Stimulated activated naive B cell treated with anti-CD40 and anti-IgM and Interleukin-4, amounts not matched to agents 10 μg/mL and 1 μg/mL and 100 μg/mL, for 72 hours (primary cell): ENCODE measurements at regions not wholly inside any gene's neighbourhood (a gene's known extent, or its start where the extent isn't known, plus 50 kb on each side); places are given as distances from the start of the nearest gene placed in this dataset.

Experiments used
- ATAC-seq, 2 donors: fragments of 150-1000 bp; cut with Tn5 transposase; replicated peaks; 2 replicates each; pipeline ENCODE4 v1.10.0; 2021; ENCODE audit warnings: moderate library complexity in 1 of 2
- DNase-seq: peaks from one replicate; pipeline ENCODE4 v3.0.0; 2021
- H3K27ac Mint-ChIP-seq: one replicate; pipeline ENCODE4 v1.8.0; 2022; ENCODE audit warnings: mild to moderate bottlenecking, mixed read lengths
- H3K27me3 Mint-ChIP-seq, 2 donors: one replicate each; pipeline ENCODE4 v1.8.0; 2022; ENCODE audit warnings: mixed read lengths in 2 of 2
- H3K36me3 Mint-ChIP-seq, 2 donors: one replicate each; pipeline ENCODE4 v1.8.0; 2022; ENCODE audit warnings: mixed read lengths in 2 of 2, mild to moderate bottlenecking in 1 of 2
- H3K4me1 Mint-ChIP-seq, 2 donors: one replicate each; pipeline ENCODE4 v1.8.0; 2022; ENCODE audit warnings: mixed read lengths in 2 of 2, mild to moderate bottlenecking in 1 of 2
- H3K4me3 Mint-ChIP-seq, 2 donors: one replicate each; pipeline ENCODE4 v1.8.0; 2022; ENCODE audit warnings: mild to moderate bottlenecking in 2 of 2, mixed read lengths in 2 of 2, moderate library complexity in 1 of 2
- H3K9me3 Mint-ChIP-seq, 2 donors: one replicate each; pipeline ENCODE4 v1.8.0; 2022; ENCODE audit warnings: mixed read lengths in 2 of 2, mild to moderate bottlenecking in 1 of 2

- DNase-seq = no peak
- H3K4me3 Mint-ChIP-seq = no peak overlapping the region
- H3K9me3 Mint-ChIP-seq = peaks cover 0 to 2% of the 10 kb centered on the region in 2 donors
- H3K27me3 Mint-ChIP-seq = peaks cover 0 to under 1% of the 10 kb centered on the region in 2 donors
- no peaks in the 10 kb centered on the region for H3K4me1 Mint-ChIP-seq
- no peak for ATAC-seq
- no peak overlapping the region for H3K27ac Mint-ChIP-seq
- no peaks in the 10 kb centered on the region for H3K36me3 Mint-ChIP-seq
Measured at GRCh38 chr2:128779301-128780095, 460.8 kb upstream of the HS6ST1 start.

GRCh38 chr2:128780434-128781080 is 461.9 kb upstream of the HS6ST1 start:
- Mint-ChIP-seq H3K27me3 (peaks cover 0 to 3% of the 10 kb centered on the region in 2 donors), H3K27ac (no peak overlapping the region), H3K36me3 (no peaks in the 10 kb centered on the region), H3K9me3 (peaks cover 0 to 2% of the 10 kb centered on the region in 2 donors), H3K4me3 (no peak overlapping the region), H3K4me1 (no peaks in the 10 kb centered on the region)
- no peak for DNase-seq
- ATAC-seq = no peak

GRCh38 chr2:128781166-128781565 is 462.5 kb upstream of the HS6ST1 start:
- Mint-ChIP-seq H3K4me3 (no peak overlapping the region), H3K36me3 (no peaks in the 10 kb centered on the region), H3K9me3 (peaks cover 0 to 2% of the 10 kb centered on the region in 2 donors), H3K27me3 (peaks cover 0 to 3% of the 10 kb centered on the region in 2 donors), H3K4me1 (no peaks in the 10 kb centered on the region), H3K27ac (no peak overlapping the region)
- DNase-seq = no peak
- no peak for ATAC-seq

- no peak overlapping the region for H3K4me3 Mint-ChIP-seq
- H3K9me3 Mint-ChIP-seq = peaks cover 0 to 2% of the 10 kb centered on the region in 2 donors
- DNase-seq (no peak), ATAC-seq (no peak)
- H3K4me1 Mint-ChIP-seq = no peaks in the 10 kb centered on the region
- no peak overlapping the region for H3K27ac Mint-ChIP-seq
- H3K27me3 Mint-ChIP-seq = peaks cover 0 to 3% of the 10 kb centered on the region in 2 donors
- no peaks in the 10 kb centered on the region for H3K36me3 Mint-ChIP-seq
Measured at GRCh38 chr2:128781585-128782385, 463.1 kb upstream of the HS6ST1 start.

GRCh38 chr2:128782411-128783192 is 463.9 kb upstream of the HS6ST1 start:
- DNase-seq (no peak), ATAC-seq (no peak)
- Mint-ChIP-seq H3K27me3 (peaks cover 3 to 6% of the 10 kb centered on the region in 2 donors), H3K36me3 (no peaks in the 10 kb centered on the region), H3K4me3 (no peak overlapping the region), H3K9me3 (peaks cover 0 to 2% of the 10 kb centered on the region in 2 donors), H3K27ac (no peak overlapping the region), H3K4me1 (no peaks in the 10 kb centered on the region)

- H3K27ac Mint-ChIP-seq = no peak overlapping the region
- H3K4me1 Mint-ChIP-seq = no peaks in the 10 kb centered on the region
- H3K9me3 Mint-ChIP-seq = peaks cover 1 to 2% of the 10 kb centered on the region in 2 donors
- DNase-seq (no peak), ATAC-seq (no peak)
- no peak overlapping the region for H3K4me3 Mint-ChIP-seq
- H3K27me3 Mint-ChIP-seq = peaks cover 3 to 7% of the 10 kb centered on the region in 2 donors
- no peaks in the 10 kb centered on the region for H3K36me3 Mint-ChIP-seq
Measured at GRCh38 chr2:128783193-128783671, 464.6 kb upstream of the HS6ST1 start.

- Mint-ChIP-seq H3K27me3 (peaks cover 3 to 7% of the 10 kb centered on the region in 2 donors), H3K4me3 (no peak overlapping the region), H3K27ac (no peak overlapping the region), H3K4me1 (no peaks in the 10 kb centered on the region), H3K9me3 (peaks cover 7 to 9% of the 10 kb centered on the region in 2 donors), H3K36me3 (no peaks in the 10 kb centered on the region)
- ATAC-seq (no peak), DNase-seq (no peak)
Measured at GRCh38 chr2:128783896-128784295, 465.2 kb upstream of the HS6ST1 start.

GRCh38 chr2:128784626-128785306 is 466.1 kb upstream of the HS6ST1 start:
- H3K4me1 Mint-ChIP-seq = no peaks in the 10 kb centered on the region
- DNase-seq (no peak), ATAC-seq (no peak)
- no peak overlapping the region for H3K27ac Mint-ChIP-seq
- peaks cover 3 to 7% of the 10 kb centered on the region in 2 donors for H3K27me3 Mint-ChIP-seq
- no peak overlapping the region for H3K4me3 Mint-ChIP-seq
- no peaks in the 10 kb centered on the region for H3K36me3 Mint-ChIP-seq
- H3K9me3 Mint-ChIP-seq = peaks cover 7 to 8% of the 10 kb centered on the region in 2 donors

GRCh38 chr2:128786316-128786715 is 467.6 kb upstream of the HS6ST1 start:
- ATAC-seq (no peak), DNase-seq (no peak)
- Mint-ChIP-seq H3K36me3 (no peaks in the 10 kb centered on the region), H3K4me1 (no peaks in the 10 kb centered on the region), H3K27me3 (peaks cover 3 to 7% of the 10 kb centered on the region in 2 donors), H3K4me3 (no peak overlapping the region), H3K27ac (no peak overlapping the region), H3K9me3 (peaks cover 7 to 8% of the 10 kb centered on the region in 2 donors)

- DNase-seq (no peak), ATAC-seq (no peak)
- H3K36me3 Mint-ChIP-seq = no peaks in the 10 kb centered on the region
- no peaks in the 10 kb centered on the region for H3K4me1 Mint-ChIP-seq
- no peak overlapping the region for H3K4me3 Mint-ChIP-seq
- peaks cover 3 to 7% of the 10 kb centered on the region in 2 donors for H3K27me3 Mint-ChIP-seq
- peaks cover 7 to 8% of the 10 kb centered on the region in 2 donors for H3K9me3 Mint-ChIP-seq
- no peak overlapping the region for H3K27ac Mint-ChIP-seq
Measured at GRCh38 chr2:128786741-128787478, 468.2 kb upstream of the HS6ST1 start.

- Mint-ChIP-seq H3K4me3 (no peak overlapping the region), H3K27ac (no peak overlapping the region), H3K4me1 (no peaks in the 10 kb centered on the region), H3K27me3 (peaks cover 3 to 7% of the 10 kb centered on the region in 2 donors), H3K9me3 (peaks cover 7 to 8% of the 10 kb centered on the region in 2 donors), H3K36me3 (no peaks in the 10 kb centered on the region)
- ATAC-seq (no peak), DNase-seq (no peak)
Measured at GRCh38 chr2:128787616-128788015, 468.9 kb upstream of the HS6ST1 start.

GRCh38 chr2:128788636-128789220 is 470.1 kb upstream of the HS6ST1 start:
- no peak overlapping the region for H3K4me3 Mint-ChIP-seq
- H3K27me3 Mint-ChIP-seq = peaks cover 3 to 7% of the 10 kb centered on the region in 2 donors
- DNase-seq = no peak
- no peaks in the 10 kb centered on the region for H3K4me1 Mint-ChIP-seq
- ATAC-seq = no peak
- no peak overlapping the region for H3K27ac Mint-ChIP-seq
- H3K9me3 Mint-ChIP-seq = peaks cover 7 to 8% of the 10 kb centered on the region in 2 donors
- no peaks in the 10 kb centered on the region for H3K36me3 Mint-ChIP-seq
